OCI-LY3 (cell line): ENCODE measurements at regions not wholly inside any gene's neighbourhood (a gene's known extent, or its start where the extent isn't known, plus 50 kb on each side); places are given as distances from the start of the nearest gene placed in this dataset.

Experiments used
- EZH2phosphoT487 ChIP-seq: fragments of 200-600 bp; shearing (Covaris generic); IDR thresholded peaks from 2 replicates; pipeline ENCODE4 v1.6.1; 2018; ENCODE audit warnings: antibody characterized with exemption, mixed run types, low read depth
- TF ChIP-seq, protein P1 (sequence below): fragments of 200-600, 300-600 bp; sonication (generic); IDR thresholded peaks from 2 replicates; pipeline ENCODE4 v1.5.1; 2014; ENCODE audit warnings: antibody characterized with exemption, low read length, low read depth

DNA sequence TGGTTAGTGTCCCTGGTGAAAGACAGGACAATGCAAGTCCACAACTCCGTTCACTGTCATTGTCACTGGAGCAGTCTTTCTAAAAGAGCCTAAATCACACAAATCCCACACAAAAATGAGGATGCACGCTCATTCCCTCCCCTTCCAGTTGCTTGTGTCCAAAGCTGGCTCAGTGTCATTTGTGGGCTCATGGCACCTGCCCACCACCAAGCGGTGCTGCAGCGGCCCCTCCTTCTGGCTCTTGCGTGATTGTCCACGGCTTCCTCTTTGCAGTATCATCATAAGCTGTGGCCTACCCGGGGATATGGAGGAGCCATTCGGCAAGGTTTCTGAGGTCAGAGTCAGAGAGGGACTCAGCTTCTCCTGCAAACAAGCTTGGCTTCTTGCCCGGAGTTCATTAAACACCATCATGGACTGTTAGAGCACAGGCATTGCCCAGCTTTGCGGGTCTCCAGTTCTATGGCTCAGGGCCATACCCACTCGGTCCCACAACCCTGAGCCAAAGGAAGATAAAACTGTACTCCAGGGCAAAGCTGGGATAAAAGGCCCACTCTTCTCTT is 179.4 kb upstream of the AGAP1 start:
- TF ChIP-seq, protein P1, sequence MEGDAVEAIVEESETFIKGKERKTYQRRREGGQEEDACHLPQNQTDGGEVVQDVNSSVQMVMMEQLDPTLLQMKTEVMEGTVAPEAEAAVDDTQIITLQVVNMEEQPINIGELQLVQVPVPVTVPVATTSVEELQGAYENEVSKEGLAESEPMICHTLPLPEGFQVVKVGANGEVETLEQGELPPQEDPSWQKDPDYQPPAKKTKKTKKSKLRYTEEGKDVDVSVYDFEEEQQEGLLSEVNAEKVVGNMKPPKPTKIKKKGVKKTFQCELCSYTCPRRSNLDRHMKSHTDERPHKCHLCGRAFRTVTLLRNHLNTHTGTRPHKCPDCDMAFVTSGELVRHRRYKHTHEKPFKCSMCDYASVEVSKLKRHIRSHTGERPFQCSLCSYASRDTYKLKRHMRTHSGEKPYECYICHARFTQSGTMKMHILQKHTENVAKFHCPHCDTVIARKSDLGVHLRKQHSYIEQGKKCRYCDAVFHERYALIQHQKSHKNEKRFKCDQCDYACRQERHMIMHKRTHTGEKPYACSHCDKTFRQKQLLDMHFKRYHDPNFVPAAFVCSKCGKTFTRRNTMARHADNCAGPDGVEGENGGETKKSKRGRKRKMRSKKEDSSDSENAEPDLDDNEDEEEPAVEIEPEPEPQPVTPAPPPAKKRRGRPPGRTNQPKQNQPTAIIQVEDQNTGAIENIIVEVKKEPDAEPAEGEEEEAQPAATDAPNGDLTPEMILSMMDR, result no peak
- TF ChIP-seq EZH2phosphoT487, result no peak
